NT2/D1 (cell line): ENCODE measurements at regions not wholly inside any gene's neighbourhood (a gene's known extent, or its start where the extent isn't known, plus 50 kb on each side); places are given as distances from the start of the nearest gene placed in this dataset.

ENCODE experiments used
- SUZ12 ChIP-seq: IDR thresholded peaks from 2 replicates; pipeline ENCODE4 v1.6.1; 2011; ENCODE audit not compliant: insufficient read length, insufficient read depth; ENCODE audit errors: extremely low read depth
- YY1 ChIP-seq: IDR thresholded peaks from 2 replicates; pipeline ENCODE4 v1.6.1; 2011; ENCODE audit not compliant: insufficient read length, insufficient read depth
- ZNF274 ChIP-seq: IDR thresholded peaks from 2 replicates; pipeline ENCODE4 v1.6.1; 2011; ENCODE audit warnings: mild to moderate bottlenecking, low read depth, low read length

GRCh38 chr14:104367866-104368750 lies 211.5 kb upstream of the C14orf180 start:
- TF ChIP-seq SUZ12 (no peak), ZNF274 (no peak), YY1 (no peak)
